Trophoblast cell (in vitro differentiated cells and primary cell): ENCODE measurements at regions not wholly inside any gene's neighbourhood (a gene's known extent, or its start where the extent isn't known, plus 50 kb on each side); places are given as distances from the start of the nearest gene placed in this dataset.

Experiments
- DNase-seq, 2 donors: peaks; one replicate each; pipeline ENCODE4 v3.0.0-alpha.2; 2016
- H2AFZ ChIP-seq: 2 replicates; pipeline ENCODE4 v1.6.1; 2013; ENCODE audit warnings: low read length, moderate library complexity, mild to moderate bottlenecking; ENCODE audit not compliant: insufficient read depth, poor library complexity
- H2AK5ac ChIP-seq: 2 replicates; pipeline ENCODE4 v1.6.1; 2013; ENCODE audit warnings: mild to moderate bottlenecking, low read length
- H2BK120ac ChIP-seq: 2 replicates; pipeline ENCODE4 v1.6.1; 2013; ENCODE audit warnings: low read length, mild to moderate bottlenecking, moderate library complexity; ENCODE audit not compliant: insufficient read depth, poor library complexity
- H2BK12ac ChIP-seq: 2 replicates; pipeline ENCODE4 v1.6.1; 2013; ENCODE audit warnings: mild to moderate bottlenecking, low read length, moderate library complexity
- H2BK5ac ChIP-seq: 2 replicates; pipeline ENCODE4 v1.6.1; 2013; ENCODE audit warnings: low read length, low read depth, moderate library complexity, mild to moderate bottlenecking; ENCODE audit not compliant: poor library complexity
- H3K14ac ChIP-seq: 2 replicates; pipeline ENCODE4 v1.6.1; 2013; ENCODE audit warnings: mild to moderate bottlenecking, low read length
- H3K18ac ChIP-seq: 2 replicates; pipeline ENCODE4 v1.6.1; 2013; ENCODE audit warnings: mild to moderate bottlenecking, low read length
- H3K23ac ChIP-seq: 2 replicates; pipeline ENCODE4 v1.6.1; 2013; ENCODE audit warnings: low read length
- H3K27ac ChIP-seq: 2 replicates; pipeline ENCODE4 v1.5.1; 2013; ENCODE audit warnings: low read depth, mild to moderate bottlenecking, inconsistent platforms, low read length, moderate library complexity
- H3K27me3 ChIP-seq: 2 replicates; pipeline ENCODE4 v1.6.1; 2013; ENCODE audit warnings: inconsistent platforms, mild to moderate bottlenecking, low read length, moderate library complexity; ENCODE audit not compliant: insufficient read depth
- H3K36me3 ChIP-seq, 2 experiments: 1 replicate in 1 of 2; 2 replicates in 1 of 2; pipeline ENCODE4 v1.6.1; 2013; ENCODE audit warnings: low read length in 2 of 2, mild to moderate bottlenecking in 2 of 2, moderate library complexity in 1 of 2; ENCODE audit not compliant: insufficient read depth in 2 of 2, control insufficient read depth in 1 of 2
- H3K4ac ChIP-seq: 2 replicates; pipeline ENCODE4 v1.6.1; 2013; ENCODE audit warnings: low read depth, mild to moderate bottlenecking, low read length, moderate library complexity
- H3K4me1 ChIP-seq, 2 experiments: 1 replicate in 1 of 2; 2 replicates in 1 of 2; pipeline ENCODE4 v1.6.1; 2013; ENCODE audit warnings: low read length in 2 of 2, mild to moderate bottlenecking in 2 of 2, moderate library complexity in 1 of 2; ENCODE audit not compliant: insufficient read depth in 2 of 2, control insufficient read depth in 1 of 2
- H3K4me2 ChIP-seq: 2 replicates; pipeline ENCODE4 v1.6.1; 2013; ENCODE audit warnings: inconsistent platforms, mild to moderate bottlenecking, low read length, moderate library complexity
- H3K4me3 ChIP-seq: 2 replicates; pipeline ENCODE4 v1.5.1; 2013; ENCODE audit warnings: mild to moderate bottlenecking, low read depth, low read length, inconsistent platforms
- H3K79me1 ChIP-seq: one replicate; pipeline ENCODE4 v1.6.1; 2013; ENCODE audit warnings: low read length
- H3K79me2 ChIP-seq: 2 replicates; pipeline ENCODE4 v1.6.1; 2013; ENCODE audit warnings: low read length, mild to moderate bottlenecking; ENCODE audit not compliant: control insufficient read depth, insufficient read depth, poor library complexity
- H3K9ac ChIP-seq: 2 replicates; pipeline ENCODE4 v1.6.1; 2013; ENCODE audit warnings: mild to moderate bottlenecking, low read length
- H3K9me3 ChIP-seq: 2 replicates; pipeline ENCODE4 v1.6.1; 2013; ENCODE audit warnings: low read depth, mild to moderate bottlenecking, control low read depth, inconsistent platforms, low read length; ENCODE audit not compliant: insufficient read depth
- H4K12ac ChIP-seq: 2 replicates; pipeline ENCODE4 v1.6.1; 2013; ENCODE audit warnings: low read depth, mild to moderate bottlenecking, low read length, moderate library complexity
- H4K8ac ChIP-seq: 2 replicates; pipeline ENCODE4 v1.6.1; 2013; ENCODE audit warnings: low read depth, mild to moderate bottlenecking, low read length, moderate library complexity
- H4K91ac ChIP-seq: one replicate; pipeline ENCODE4 v1.6.1; 2013; ENCODE audit warnings: low read depth, mild to moderate bottlenecking, low read length, moderate library complexity
- WGBS: extraction: QIAGEN DNeasy Blood & Tissue Kit; methylation state at CpG from one replicate; pipeline ENCODE4 v1.1.7; 2013; ENCODE audit warnings: missing lambda C conversion rate; ENCODE audit not compliant: insufficient read length, insufficient coverage; ENCODE audit errors: extremely low coverage; 5-methylcytosine and 5-hydroxymethylcytosine counted together

GRCh38 chr7:67857698-67858097, 861.1 kb downstream of the TYW1 start:
- no peak overlapping the region for H2AFZ ChIP-seq
- no peak overlapping the region for H2AK5ac ChIP-seq
- peaks cover 3% of the 10 kb centered on the region for H3K9me3 ChIP-seq
- H3K27ac ChIP-seq, result no peak overlapping the region
- H3K4me2 ChIP-seq, result no peak overlapping the region
- no peak overlapping the region for H2BK5ac ChIP-seq
- no peak overlapping the region for H3K9ac ChIP-seq
- H2BK120ac ChIP-seq, result no peak overlapping the region
- H4K91ac ChIP-seq, result no peak overlapping the region
- peak in 1 of 2 donors; percentile 8 for DNase-seq
- no peak overlapping the region for H4K12ac ChIP-seq
- no peak overlapping the region for H3K18ac ChIP-seq
- no peaks in the 10 kb centered on the region for H3K36me3 ChIP-seq
- H2BK12ac ChIP-seq, result no peak overlapping the region
- H3K4ac ChIP-seq, result no peak overlapping the region
- no CpG with 5 or more reads among the region's 10 CpGs for whole genome bisulfite sequencing
- no peak overlapping the region for H3K23ac ChIP-seq
- H3K4me3 ChIP-seq, result no peak overlapping the region
- no peaks in the 10 kb centered on the region for H3K79me1 ChIP-seq
- no peak overlapping the region for H4K8ac ChIP-seq
- no peaks in the 10 kb centered on the region for H3K4me1 ChIP-seq
- no peaks in the 10 kb centered on the region for H3K27me3 ChIP-seq
- H3K79me2 ChIP-seq, result no peaks in the 10 kb centered on the region
- no peak overlapping the region for H3K14ac ChIP-seq

GRCh38 chr7:67858931-67859330, 862.3 kb downstream of the TYW1 start:
- H3K79me1 ChIP-seq, result no peaks in the 10 kb centered on the region
- H3K4me2 ChIP-seq, result no peak overlapping the region
- no peaks in the 10 kb centered on the region for H3K4me1 ChIP-seq
- no peak overlapping the region for H2BK120ac ChIP-seq
- no peaks in the 10 kb centered on the region for H3K27me3 ChIP-seq
- H3K36me3 ChIP-seq, result no peaks in the 10 kb centered on the region
- no peak overlapping the region for H4K91ac ChIP-seq
- peaks cover 4% of the 10 kb centered on the region for H3K9me3 ChIP-seq
- H3K4ac ChIP-seq, result no peak overlapping the region
- H3K27ac ChIP-seq, result no peak overlapping the region
- no peak overlapping the region for H3K18ac ChIP-seq
- no peaks in the 10 kb centered on the region for H3K79me2 ChIP-seq
- no peak overlapping the region for H3K23ac ChIP-seq
- H2AK5ac ChIP-seq, result no peak overlapping the region
- no peak overlapping the region for H3K4me3 ChIP-seq
- no peak overlapping the region for H2AFZ ChIP-seq
- no peak overlapping the region for H3K9ac ChIP-seq
- WGBS, result no CpG with 5 or more reads among the region's 7 CpGs
- H3K14ac ChIP-seq, result no peak overlapping the region
- H4K8ac ChIP-seq, result no peak overlapping the region
- no peak overlapping the region for H2BK12ac ChIP-seq
- H2BK5ac ChIP-seq, result no peak overlapping the region
- H4K12ac ChIP-seq, result no peak overlapping the region
- no peak for DNase-seq

- Histone ChIP-seq H3K79me2 (no peaks in the 10 kb centered on the region), H3K18ac (no peak overlapping the region), H4K91ac (no peak overlapping the region), H3K4me1 (no peaks in the 10 kb centered on the region), H2BK120ac (no peak overlapping the region), H3K27me3 (no peaks in the 10 kb centered on the region), H3K14ac (no peak overlapping the region), H3K4ac (no peak overlapping the region), H3K27ac (no peak overlapping the region), H3K4me2 (no peak overlapping the region), H4K12ac (no peak overlapping the region), H3K36me3 (no peaks in the 10 kb centered on the region), H4K8ac (no peak overlapping the region), H2BK12ac (no peak overlapping the region), H2AK5ac (no peak overlapping the region), H2AFZ (no peak overlapping the region), H3K9me3 (peaks cover 4% of the 10 kb centered on the region), H3K79me1 (no peaks in the 10 kb centered on the region), H2BK5ac (no peak overlapping the region), H3K23ac (no peak overlapping the region), H3K4me3 (no peak overlapping the region), H3K9ac (no peak overlapping the region)
- no peak for DNase-seq
- no CpG with 5 or more reads among the region's 6 CpGs for WGBS
Measured at GRCh38 chr7:67863911-67864310, 867.3 kb downstream of the TYW1 start.

GRCh38 chr7:67866054-67866453, 869.4 kb downstream of the TYW1 start:
- H3K23ac ChIP-seq, result no peak overlapping the region
- H3K79me2 ChIP-seq, result no peaks in the 10 kb centered on the region
- H4K91ac ChIP-seq, result no peak overlapping the region
- no peaks in the 10 kb centered on the region for H3K4me1 ChIP-seq
- no peak overlapping the region for H3K4me3 ChIP-seq
- no peak overlapping the region for H2BK120ac ChIP-seq
- H3K79me1 ChIP-seq, result no peaks in the 10 kb centered on the region
- no peak overlapping the region for H3K4me2 ChIP-seq
- H3K18ac ChIP-seq, result no peak overlapping the region
- no peak overlapping the region for H2AK5ac ChIP-seq
- no peaks in the 10 kb centered on the region for H3K36me3 ChIP-seq
- H4K8ac ChIP-seq, result no peak overlapping the region
- no peak overlapping the region for H3K4ac ChIP-seq
- no peak overlapping the region for H3K14ac ChIP-seq
- no peak overlapping the region for H2BK12ac ChIP-seq
- H3K9ac ChIP-seq, result no peak overlapping the region
- no peaks in the 10 kb centered on the region for H3K27me3 ChIP-seq
- no peak overlapping the region for H3K27ac ChIP-seq
- H3K9me3 ChIP-seq, result peaks cover 5% of the 10 kb centered on the region
- no peak overlapping the region for H2AFZ ChIP-seq
- DNase-seq, result no peak
- H2BK5ac ChIP-seq, result no peak overlapping the region
- no peak overlapping the region for H4K12ac ChIP-seq
